ENCODE measurements at regions not wholly inside any gene's neighbourhood (a gene's known extent, or its start where the extent isn't known, plus 50 kb on each side); places are given as distances from the start of the nearest gene placed in this dataset.
"Not testable (repeated sequence)": the region's sequence is repeated elsewhere in the genome, so short reads cannot be mapped to it uniquely, and the experiment has no call there.

- H3K9me3 ChIP-seq: no peaks in the 10 kb centered on the region
- no peak overlapping the region for H3K27ac ChIP-seq
- H3K4me1 ChIP-seq: no peaks in the 10 kb centered on the region
- ATAC-seq: no peak
- no peak for TF ChIP-seq EP300 (IDR thresholded peaks at IDR 0.05)
- TF ChIP-seq POLR2A (IDR thresholded peaks at IDR 0.05): no peak
- no peak for TF ChIP-seq POLR2AphosphoS5 (IDR thresholded peaks at IDR 0.05)
- no peak for TF ChIP-seq CTCF (IDR thresholded peaks at IDR 0.05)
- WGBS, 2 donors (ENCODE audit: low coverage in 1 of 2): 17 to 62% methylated on average over 1 to 2 of the region's 2 CpGs
- H3K4me3 ChIP-seq: no peak overlapping the region
- H3K27me3 ChIP-seq: no peaks in the 10 kb centered on the region
- H3K36me3 ChIP-seq: no peaks in the 10 kb centered on the region
Observed at GRCh38 chr3:115403786-115404185, 219.5 kb upstream of the GAP43 start.

- no peak overlapping the region for H3K27ac ChIP-seq
- ATAC-seq: no peak
- H3K9me3 ChIP-seq: no peaks in the 10 kb centered on the region
- no peak overlapping the region for H3K4me3 ChIP-seq
- no peaks in the 10 kb centered on the region for H3K4me1 ChIP-seq
- TF ChIP-seq EP300 (IDR thresholded peaks at IDR 0.05): no peak
- no peak for TF ChIP-seq POLR2AphosphoS5 (IDR thresholded peaks at IDR 0.05)
- no peak for TF ChIP-seq POLR2A (IDR thresholded peaks at IDR 0.05)
- no peak for TF ChIP-seq CTCF (IDR thresholded peaks at IDR 0.05)
- no peaks in the 10 kb centered on the region for H3K27me3 ChIP-seq
- WGBS, 2 donors (ENCODE audit: low coverage in 1 of 2): 85 to 86% methylated on average over 4 to 5 of the region's 5 CpGs
- H3K36me3 ChIP-seq: no peaks in the 10 kb centered on the region
Observed at GRCh38 chr3:115409596-115409995, 213.7 kb upstream of the GAP43 start.

GRCh38 chr3:115414610-115415009 lies 208.7 kb upstream of the GAP43 start:
- H3K4me1 ChIP-seq, H3K27ac ChIP-seq, H3K4me3 ChIP-seq, ATAC-seq, H3K36me3 ChIP-seq, H3K27me3 ChIP-seq, H3K9me3 ChIP-seq: not testable (repeated sequence)
- WGBS, 2 donors (ENCODE audit: low coverage in 1 of 2): 97% methylated on average over 4 of the region's 4 CpGs; no CpG with 5 or more reads in 1 of the 2 donors

GRCh38 chr3:115415246-115415996 lies 207.9 kb upstream of the GAP43 start:
- Histone ChIP-seq H3K27ac (no peak overlapping the region), H3K27me3 (no peaks in the 10 kb centered on the region), H3K9me3 (no peaks in the 10 kb centered on the region), H3K4me3 (no peak overlapping the region), H3K36me3 (no peaks in the 10 kb centered on the region), H3K4me1 (no peaks in the 10 kb centered on the region)
- no peak for TF ChIP-seq CTCF (IDR thresholded peaks at IDR 0.05)
- TF ChIP-seq EP300 (IDR thresholded peaks at IDR 0.05): no peak
- TF ChIP-seq POLR2AphosphoS5 (IDR thresholded peaks at IDR 0.05): no peak
- no peak for TF ChIP-seq POLR2A (IDR thresholded peaks at IDR 0.05)
- no peak for ATAC-seq
- 56 to 60% methylated on average over 2 of the region's 4 CpGs for WGBS, 2 donors (ENCODE audit: low coverage in 1 of 2)

- no peak overlapping the region for H3K4me3 ChIP-seq
- 21 to 33% methylated on average over 1 of the region's 1 CpG for WGBS, 2 donors (ENCODE audit: low coverage in 1 of 2)
- no peaks in the 10 kb centered on the region for H3K9me3 ChIP-seq
- no peaks in the 10 kb centered on the region for H3K27me3 ChIP-seq
- no peak for TF ChIP-seq CTCF (IDR thresholded peaks at IDR 0.05)
- TF ChIP-seq EP300 (IDR thresholded peaks at IDR 0.05): no peak
- TF ChIP-seq POLR2A (IDR thresholded peaks at IDR 0.05): no peak
- no peak for TF ChIP-seq POLR2AphosphoS5 (IDR thresholded peaks at IDR 0.05)
- ATAC-seq: no peak
- no peaks in the 10 kb centered on the region for H3K4me1 ChIP-seq
- H3K27ac ChIP-seq: no peak overlapping the region
- H3K36me3 ChIP-seq: no peaks in the 10 kb centered on the region
Observed at GRCh38 chr3:115418583-115418982, 204.7 kb upstream of the GAP43 start.
